ENCODE measurements at regions not wholly inside any gene's neighbourhood (a gene's known extent, or its start where the extent isn't known, plus 50 kb on each side); places are given as distances from the start of the nearest gene placed in this dataset.

- peaks cover 3 to 12% of the 10 kb centered on the region in 2 experiments; a peak in 4 of 5 replicates for H3K9me3 Mint-ChIP-seq
- TF ChIP-seq CTCF (conservative IDR thresholded peaks at IDR 0.05) = no peak
- no peak for DNase-seq
These were observed 595.1 kb downstream of the MBD2 start for GRCh38 chr18:53629337-53629736.

More at GRCh38 chr18:53629337-53629736, 595.1 kb downstream of the MBD2 start:
- Histone ChIP-seq H3K79me2 (ENCODE audit: insufficient read depth, low read length) (no peaks in the 10 kb centered on the region), H3K23ac (ENCODE audit: insufficient read length, low read depth, low read length) (no peak overlapping the region), H2BK12ac (ENCODE audit: insufficient read length, low read depth, low read length) (no peak overlapping the region), H3K14ac (ENCODE audit: insufficient read depth, low read length) (no peak overlapping the region), H3K79me1 (ENCODE audit: insufficient read depth, low read depth, low read length, poor library complexity, severe bottlenecking) (no peaks in the 10 kb centered on the region), H3K27ac (ENCODE audit: insufficient read length, low read depth, low read length) (no peak overlapping the region), H4K91ac (ENCODE audit: insufficient read length, low read depth, low read length) (no peak overlapping the region), H2BK120ac (ENCODE audit: low read depth, low read length, poor library complexity, severe bottlenecking) (no peak overlapping the region), H3K4me2 (ENCODE audit: insufficient read depth, insufficient read length, low read length) (no peak overlapping the region), H3K4ac (ENCODE audit: low read depth, low read length) (no peak overlapping the region), H3K4me1 (ENCODE audit: insufficient read depth, low read length) (no peaks in the 10 kb centered on the region), H3K9ac (ENCODE audit: extremely low read depth, insufficient read length, low read length) (no peak overlapping the region), H2AK5ac (ENCODE audit: insufficient read length, low read length) (no peak overlapping the region), H3K23me2 (ENCODE audit: insufficient read length, low read depth, low read length, poor library complexity, severe bottlenecking) (no peaks in the 10 kb centered on the region), H2AFZ (ENCODE audit: low read length) (no peak overlapping the region), H4K8ac (replicated peaks; ENCODE audit: insufficient read length, low read depth, low read length) (no peak overlapping the region), H3K56ac (ENCODE audit: insufficient read length, low read depth, low read length) (no peak overlapping the region), H3K18ac (ENCODE audit: insufficient read length, low read depth, low read length) (no peak overlapping the region), H4K20me1 (ENCODE audit: control insufficient read depth, insufficient read depth, insufficient read length) (no peaks in the 10 kb centered on the region), H3K27me3 (ENCODE audit: insufficient read depth, low read length) (no peaks in the 10 kb centered on the region), H2BK20ac (ENCODE audit: low read depth, low read length, poor library complexity, severe bottlenecking) (no peak overlapping the region), H2BK15ac (ENCODE audit: low read depth, low read length) (no peak overlapping the region), H3T11ph (ENCODE audit: low read length) (no peak overlapping the region), H4K5ac (ENCODE audit: insufficient read length, low read depth, low read length) (no peak overlapping the region), H2BK5ac (ENCODE audit: insufficient read length, low read length) (no peak overlapping the region), H3K9me3 (ENCODE audit: control insufficient read depth, low read depth, low read length) (no peaks in the 10 kb centered on the region)
- Mint-ChIP-seq H3K4me1 (no peaks in the 10 kb centered on the region), H3K27me3 (ENCODE audit: low read depth) (no peaks in the 10 kb centered on the region), H3K27ac (no peak overlapping the region), H3K36me3 (ENCODE audit: insufficient read depth in 1 of 3, low read depth in 3 of 3) (peaks cover 0 to 11% (median 0%) of the 10 kb centered on the region in 3 experiments; a peak in 3 of 7 replicates), H3K4me3 (no peak overlapping the region)
- WGBS (ENCODE audit: extremely low coverage, insufficient read length, low lambda C conversion rate) = no CpG with 5 or more reads among the region's 1 CpG

All from H9 (cell line).